HG03342 (cell line): ENCODE measurements at regions not wholly inside any gene's neighbourhood (a gene's known extent, or its start where the extent isn't known, plus 50 kb on each side); places are given as distances from the start of the nearest gene placed in this dataset.

Source experiments
- ATAC-seq: cut with Tn5 transposase; IDR thresholded peaks from one replicate; pipeline ENCODE4 v1.9.1; 2021; ENCODE audit warnings: mild to moderate bottlenecking, moderate library complexity; ENCODE audit not compliant: unreplicated experiment

GRCh38 chr14:97283841-97284240 is 486.7 kb downstream of the VRK1 start:
- ATAC-seq, result no peak

GRCh38 chr14:97287956-97288355 is 490.8 kb downstream of the VRK1 start:
- ATAC-seq, result no peak

- ATAC-seq, result no peak
Observed at GRCh38 chr14:97290065-97290464, 492.9 kb downstream of the VRK1 start.

- no peak for ATAC-seq
Observed at GRCh38 chr14:97290977-97291376, 493.8 kb downstream of the VRK1 start.

- no peak for ATAC-seq
Observed at GRCh38 chr14:97293659-97294058, 496.5 kb downstream of the VRK1 start.

- ATAC-seq, result no peak
Observed at GRCh38 chr14:97295108-97295710, 498.0 kb downstream of the VRK1 start.

- ATAC-seq, result no peak
Observed at GRCh38 chr14:97296176-97296575, 499.0 kb downstream of the VRK1 start.

- no peak for ATAC-seq
Observed at GRCh38 chr14:97297100-97297499, 499.9 kb downstream of the VRK1 start.

GRCh38 chr14:97298331-97298730 is 501.1 kb downstream of the VRK1 start:
- ATAC-seq, result no peak

GRCh38 chr14:97298736-97299135 is 501.6 kb downstream of the VRK1 start:
- ATAC-seq, result no peak

- ATAC-seq, result no peak
Observed at GRCh38 chr14:97299661-97300060, 502.5 kb downstream of the VRK1 start.

GRCh38 chr14:97301931-97302559 is 504.9 kb downstream of the VRK1 start:
- no peak for ATAC-seq

GRCh38 chr14:97306133-97306759 is 509.1 kb downstream of the VRK1 start:
- peak; percentile 64 for ATAC-seq

GRCh38 chr14:97306760-97307246 is 509.6 kb downstream of the VRK1 start:
- peak; percentile 46 for ATAC-seq

- no peak for ATAC-seq
Observed at GRCh38 chr14:97311411-97311810, 514.2 kb downstream of the VRK1 start.

- no peak for ATAC-seq
Observed at GRCh38 chr14:97312910-97313309, 515.7 kb downstream of the VRK1 start.

- no peak for ATAC-seq
Observed at GRCh38 chr14:97315790-97316189, 518.6 kb downstream of the VRK1 start.

- no peak for ATAC-seq
Observed at GRCh38 chr14:97318380-97318779, 521.2 kb downstream of the VRK1 start.

- no peak for ATAC-seq
Observed at GRCh38 chr14:97319691-97320090, 522.5 kb downstream of the VRK1 start.

- ATAC-seq, result no peak
Observed at GRCh38 chr14:97328743-97329142, 531.6 kb downstream of the VRK1 start.

- no peak for ATAC-seq
Observed at GRCh38 chr14:97329701-97330100, 532.5 kb downstream of the VRK1 start.

GRCh38 chr14:97331058-97331457 is 533.9 kb downstream of the VRK1 start:
- ATAC-seq, result no peak
